ENCODE measurements at regions not wholly inside any gene's neighbourhood (a gene's known extent, or its start where the extent isn't known, plus 50 kb on each side); places are given as distances from the start of the nearest gene placed in this dataset.
A peak's percentile ranks its signal among the peaks of the same experiment; 100 is the strongest.

GRCh38 chr10:78212060-78212785 lies 178.6 kb downstream of the RPS24 start:
- POLR2A ChIA-PET = interaction anchor here (0.6 to 0.7 kb wide), 2 partner anchors 212 to 427 kb away, joined by 3 read pairs; no protein-coding TSS in a partner anchor
- CTCF ChIA-PET = interaction anchor here (0.6 to 0.9 kb wide), 4 partner anchors 12 to 990 kb away, joined by 4 to 7 read pairs (median 4); no protein-coding TSS in a partner anchor
- Histone ChIP-seq H3K9me3 (ENCODE audit: control insufficient read depth, insufficient read depth, low read length) (no peaks in the 10 kb centered on the region), H3K27me3 (ENCODE audit: control insufficient read depth, insufficient read depth, low read length) (no peaks in the 10 kb centered on the region), H3K4me3 (ENCODE audit: low read depth, low read length) (no peak overlapping the region), H3K27ac (ENCODE audit: low read depth, low read length) (no peak overlapping the region)
- DNase-seq (ENCODE audit: low read depth, low spot score) = no peak
- no peak for TF ChIP-seq CTCF (IDR thresholded peaks at IDR 0.05; ENCODE audit: low read depth, low read length)

DNA sequence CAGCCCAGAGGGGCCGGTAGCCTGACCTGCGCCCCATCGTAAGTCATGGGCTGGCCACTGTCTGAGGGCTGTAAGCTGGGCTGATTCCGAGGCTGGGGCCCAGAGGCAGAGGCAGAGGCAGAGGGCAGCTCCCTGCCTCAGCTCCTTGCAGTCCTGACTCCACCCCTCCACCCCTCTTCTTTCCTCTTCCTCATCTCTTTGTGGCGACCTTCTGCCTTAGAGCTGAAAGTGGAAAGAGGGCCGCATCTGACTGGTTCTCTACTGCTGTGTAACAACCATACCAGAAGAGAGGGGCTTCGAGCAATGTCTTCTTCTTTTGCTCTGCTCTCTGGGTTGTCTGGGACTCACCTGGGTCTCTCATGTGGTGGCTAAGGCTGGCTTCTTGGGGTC lies 179.1 kb downstream of the RPS24 start:
- Histone ChIP-seq H3K27me3 (ENCODE audit: control insufficient read depth, insufficient read depth, low read length) (peaks cover 2% of the 10 kb centered on the region), H3K4me3 (ENCODE audit: low read depth, low read length) (no peak overlapping the region), H3K9me3 (ENCODE audit: control insufficient read depth, insufficient read depth, low read length) (no peaks in the 10 kb centered on the region), H3K27ac (ENCODE audit: low read depth, low read length) (no peak overlapping the region)
- DNase-seq (ENCODE audit: low read depth, low spot score) = no peak
- POLR2A ChIA-PET = interaction anchor here (0.6 to 0.7 kb wide), 2 partner anchors 211 to 427 kb away, joined by 3 read pairs; no protein-coding TSS in a partner anchor
- TF ChIP-seq CTCF (IDR thresholded peaks at IDR 0.05; ENCODE audit: low read depth, low read length) = no peak
- CTCF ChIA-PET = interaction anchor here (0.6 to 0.9 kb wide), 4 partner anchors 13 to 990 kb away, joined by 4 to 7 read pairs (median 4); no protein-coding TSS in a partner anchor

GRCh38 chr10:78214955-78215354 lies 181.3 kb downstream of the RPS24 start:
- Histone ChIP-seq H3K27ac (ENCODE audit: low read depth, low read length) (no peak overlapping the region), H3K4me3 (ENCODE audit: low read depth, low read length) (no peak overlapping the region), H3K9me3 (ENCODE audit: control insufficient read depth, insufficient read depth, low read length) (peaks cover 4% of the 10 kb centered on the region; the same call in 1 of the 2 replicates), H3K27me3 (ENCODE audit: control insufficient read depth, insufficient read depth, low read length) (peaks cover 2% of the 10 kb centered on the region)
- ChIA-PET POLR2A (no interaction called here), CTCF (interaction anchor here (1.1 kb wide), 1 partner anchor 981 kb away, joined by 5 read pairs; no protein-coding TSS in a partner anchor)
- no peak for TF ChIP-seq CTCF (IDR thresholded peaks at IDR 0.05; ENCODE audit: low read depth, low read length)
- DNase-seq (ENCODE audit: low read depth, low spot score) = no peak

GRCh38 chr10:78215645-78216044 lies 182.0 kb downstream of the RPS24 start:
- H3K4me3 ChIP-seq (ENCODE audit: low read depth, low read length) = no peak overlapping the region
- ChIA-PET POLR2A (no interaction called here), CTCF (interaction anchor here (1.1 kb wide), 1 partner anchor 980 kb away, joined by 5 read pairs; no protein-coding TSS in a partner anchor)
- peaks cover 7% of the 10 kb centered on the region for H3K27me3 ChIP-seq (ENCODE audit: control insufficient read depth, insufficient read depth, low read length)
- peak; percentile 32 for DNase-seq (ENCODE audit: low read depth, low spot score)
- no peak for TF ChIP-seq CTCF (IDR thresholded peaks at IDR 0.05; ENCODE audit: low read depth, low read length)
- peaks cover 9% of the 10 kb centered on the region for H3K9me3 ChIP-seq (ENCODE audit: control insufficient read depth, insufficient read depth, low read length)
- no peak overlapping the region for H3K27ac ChIP-seq (ENCODE audit: low read depth, low read length)

GRCh38 chr10:78217336-78217735 lies 183.7 kb downstream of the RPS24 start:
- ChIA-PET CTCF (no interaction called here), POLR2A (no interaction called here)
- no peak for DNase-seq (ENCODE audit: low read depth, low spot score)
- Histone ChIP-seq H3K27me3 (ENCODE audit: control insufficient read depth, insufficient read depth, low read length) (peaks cover 7% of the 10 kb centered on the region), H3K9me3 (ENCODE audit: control insufficient read depth, insufficient read depth, low read length) (peaks cover 9% of the 10 kb centered on the region), H3K4me3 (ENCODE audit: low read depth, low read length) (no peak overlapping the region), H3K27ac (ENCODE audit: low read depth, low read length) (no peak overlapping the region)
- TF ChIP-seq CTCF (IDR thresholded peaks at IDR 0.05; ENCODE audit: low read depth, low read length) = no peak
